H1 (cell line): ENCODE measurements at regions not wholly inside any gene's neighbourhood (a gene's known extent, or its start where the extent isn't known, plus 50 kb on each side); places are given as distances from the start of the nearest gene placed in this dataset.

Experiments
- KDM1A ChIP-seq: fragments of 200-600, 300-600 bp; sonication (generic); IDR thresholded peaks from 2 replicates; pipeline ENCODE4 v1.7.1; 2016; ENCODE audit warnings: mild to moderate bottlenecking, low read length, borderline replicate concordance

DNA sequence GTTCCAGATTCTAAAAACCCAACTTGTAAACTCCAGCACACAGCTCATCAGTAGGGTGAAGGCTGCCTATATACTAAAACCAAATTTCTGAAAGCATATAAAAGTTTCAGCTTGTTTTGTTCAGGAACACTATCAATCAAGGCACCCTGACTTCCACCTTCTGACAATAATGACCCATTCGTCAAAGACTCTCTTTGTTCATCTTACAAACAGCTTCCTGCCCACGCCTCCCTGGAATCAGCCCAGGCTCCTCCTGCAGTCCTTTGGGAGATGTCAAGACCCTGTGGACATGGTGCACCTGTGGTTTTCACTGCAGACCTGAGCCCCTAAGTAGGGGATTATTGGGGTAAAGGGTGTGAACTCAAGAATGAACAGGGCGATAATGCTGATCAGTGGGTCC lies 178.9 kb upstream of the CAMK1G start (continued):
- TF ChIP-seq KDM1A: no peak
